KMS-11 (cell line): ENCODE measurements at regions not wholly inside any gene's neighbourhood (a gene's known extent, or its start where the extent isn't known, plus 50 kb on each side); places are given as distances from the start of the nearest gene placed in this dataset.

Experiments
- H2AFZ ChIP-seq: fragments of 200-600 bp; sonication (generic); 2 replicates; pipeline ENCODE4 v1.6.1; 2016; ENCODE audit warnings: antibody characterized with exemption, mixed run types, low read depth
- H3K27ac ChIP-seq: fragments of 200-600 bp; sonication (generic); 2 replicates; pipeline ENCODE4 v1.6.1; 2016; ENCODE audit warnings: mild to moderate bottlenecking, mixed run types
- H3K27me3 ChIP-seq: fragments of 200-600 bp; sonication (generic); 2 replicates; pipeline ENCODE4 v1.6.1; 2017; ENCODE audit warnings: mild to moderate bottlenecking, low read depth, mixed run types, moderate library complexity; ENCODE audit not compliant: insufficient read depth
- H3K36me3 ChIP-seq: fragments of 200-600 bp; sonication (generic); 2 replicates; pipeline ENCODE4 v1.6.1; 2017; ENCODE audit warnings: mild to moderate bottlenecking, mixed run types; ENCODE audit not compliant: insufficient read depth
- H3K4me1 ChIP-seq: fragments of 200-600 bp; sonication (generic); 2 replicates; pipeline ENCODE4 v1.6.1; 2016; ENCODE audit warnings: mild to moderate bottlenecking, low read depth, mixed run types; ENCODE audit not compliant: poor library complexity, severe bottlenecking
- H3K4me2 ChIP-seq: fragments of 200-600 bp; sonication (generic); 2 replicates; pipeline ENCODE4 v1.7.0; 2016; ENCODE audit warnings: mild to moderate bottlenecking, mixed run types
- H3K4me3 ChIP-seq: fragments of 200-600 bp; sonication (generic); IDR thresholded peaks from 2 replicates; pipeline ENCODE4 v1.6.1; 2017; ENCODE audit warnings: low read depth, low read length, mixed read lengths; ENCODE audit not compliant: insufficient read depth
- H3K79me2 ChIP-seq: fragments of 200-600 bp; sonication (generic); 2 replicates; pipeline ENCODE4 v1.6.1; 2016; ENCODE audit warnings: low read depth, mixed run types; ENCODE audit not compliant: insufficient read depth
- H3K9ac ChIP-seq: fragments of 200-600 bp; sonication (generic); 2 replicates; pipeline ENCODE4 v1.6.1; 2016; ENCODE audit warnings: mild to moderate bottlenecking, mixed run types
- H4K20me1 ChIP-seq: fragments of 200-600 bp; sonication (generic); 2 replicates; pipeline ENCODE4 v1.6.1; 2016; ENCODE audit warnings: mild to moderate bottlenecking, mixed run types; ENCODE audit not compliant: insufficient read depth
- CTCF ChIP-seq: fragments of 200-600 bp; sonication (generic); conservative IDR thresholded peaks from 2 replicates; pipeline ENCODE4 v1.6.1; 2017; ENCODE audit warnings: low read depth, mild to moderate bottlenecking, antibody characterized with exemption, low read length, moderate library complexity, mixed read lengths

DNA sequence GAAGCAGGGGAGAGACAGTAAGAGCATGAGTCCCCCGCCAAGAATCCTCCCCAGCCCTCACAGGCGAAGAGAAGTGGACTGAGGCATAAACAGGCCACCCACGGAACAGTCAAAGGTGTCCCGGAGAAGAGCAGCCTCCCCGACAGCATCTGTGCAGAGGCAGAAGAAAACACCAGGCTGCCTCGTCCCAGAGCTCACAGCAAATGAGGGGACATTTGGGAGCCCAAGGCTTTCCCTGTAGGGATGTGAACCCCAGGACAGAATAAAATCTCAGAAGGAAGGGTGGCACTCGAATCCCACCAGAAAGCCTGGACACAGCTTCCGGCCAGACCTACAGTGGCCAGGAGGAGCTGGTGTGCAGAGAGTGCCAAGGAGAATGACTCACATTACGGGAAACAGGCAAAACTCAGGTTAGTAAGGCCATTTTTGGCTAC, 90.4 kb downstream of the DLL1 start:
- H3K36me3 ChIP-seq = no peaks in the 10 kb centered on the region
- TF ChIP-seq CTCF = no peak
- H3K4me3 ChIP-seq = no peak overlapping the region
- H3K79me2 ChIP-seq = no peaks in the 10 kb centered on the region
- H3K27ac ChIP-seq = no peak overlapping the region
- H2AFZ ChIP-seq = no peak overlapping the region
- no peak overlapping the region for H3K4me2 ChIP-seq
- H3K9ac ChIP-seq = no peak overlapping the region
- no peaks in the 10 kb centered on the region; the same call in 1 of the 2 replicates for H3K27me3 ChIP-seq
- H4K20me1 ChIP-seq = no peaks in the 10 kb centered on the region
- no peaks in the 10 kb centered on the region for H3K4me1 ChIP-seq

DNA sequence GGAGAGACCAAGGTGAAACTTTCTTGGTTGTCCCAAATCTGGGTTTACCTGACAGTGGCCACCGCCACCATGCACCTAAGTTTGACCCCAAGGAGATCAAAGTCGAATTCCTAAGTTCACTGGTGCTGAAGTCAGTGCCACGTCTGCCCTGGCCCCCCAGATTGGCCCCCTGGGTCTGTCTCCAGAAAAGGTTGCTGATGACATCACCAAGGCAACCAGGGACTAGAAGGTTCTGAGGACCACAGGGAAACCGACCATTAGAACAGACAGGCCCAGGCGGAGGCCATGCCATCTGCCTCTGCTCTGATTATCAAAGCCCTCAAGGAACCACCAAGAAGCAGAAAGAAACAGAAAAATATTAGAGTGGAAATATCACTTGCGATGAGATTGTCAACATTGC, 91.2 kb downstream of the DLL1 start:
- Histone ChIP-seq H3K36me3 (no peaks in the 10 kb centered on the region), H3K4me2 (no peak overlapping the region), H3K4me3 (no peak overlapping the region), H2AFZ (no peak overlapping the region), H3K9ac (no peak overlapping the region), H4K20me1 (no peaks in the 10 kb centered on the region), H3K27ac (no peak overlapping the region), H3K4me1 (no peaks in the 10 kb centered on the region), H3K79me2 (no peaks in the 10 kb centered on the region), H3K27me3 (no peaks in the 10 kb centered on the region; the same call in 1 of the 2 replicates)
- no peak for TF ChIP-seq CTCF

- Histone ChIP-seq H2AFZ (no peak overlapping the region), H3K79me2 (no peaks in the 10 kb centered on the region), H3K4me1 (no peaks in the 10 kb centered on the region), H3K9ac (no peak overlapping the region), H3K36me3 (no peaks in the 10 kb centered on the region), H3K27me3 (peaks cover 10% of the 10 kb centered on the region; the same call in 1 of the 2 replicates), H3K4me2 (no peak overlapping the region), H4K20me1 (no peaks in the 10 kb centered on the region), H3K4me3 (no peak overlapping the region), H3K27ac (no peak overlapping the region)
- TF ChIP-seq CTCF = no peak
Measured at GRCh38 chr6:170198298-170198697, 92.6 kb downstream of the DLL1 start.

- Histone ChIP-seq H2AFZ (no peak overlapping the region), H3K4me2 (no peak overlapping the region), H3K27me3 (peaks cover 25% of the 10 kb centered on the region; the same call in 1 of the 2 replicates), H3K4me3 (no peak overlapping the region), H3K36me3 (no peaks in the 10 kb centered on the region), H3K27ac (no peak overlapping the region), H4K20me1 (no peaks in the 10 kb centered on the region), H3K79me2 (no peaks in the 10 kb centered on the region), H3K9ac (no peak overlapping the region), H3K4me1 (no peaks in the 10 kb centered on the region)
- no peak for TF ChIP-seq CTCF
Measured at GRCh38 chr6:170193326-170193821, 97.5 kb downstream of the DLL1 start.
